AG20443 (cell line): ENCODE measurements at regions not wholly inside any gene's neighbourhood (a gene's known extent, or its start where the extent isn't known, plus 50 kb on each side); places are given as distances from the start of the nearest gene placed in this dataset.

Experiments
- DNase-seq: peaks from one replicate; pipeline ENCODE4 v3.0.0; 2012; ENCODE audit warnings: low spot score, mixed read lengths

DNA sequence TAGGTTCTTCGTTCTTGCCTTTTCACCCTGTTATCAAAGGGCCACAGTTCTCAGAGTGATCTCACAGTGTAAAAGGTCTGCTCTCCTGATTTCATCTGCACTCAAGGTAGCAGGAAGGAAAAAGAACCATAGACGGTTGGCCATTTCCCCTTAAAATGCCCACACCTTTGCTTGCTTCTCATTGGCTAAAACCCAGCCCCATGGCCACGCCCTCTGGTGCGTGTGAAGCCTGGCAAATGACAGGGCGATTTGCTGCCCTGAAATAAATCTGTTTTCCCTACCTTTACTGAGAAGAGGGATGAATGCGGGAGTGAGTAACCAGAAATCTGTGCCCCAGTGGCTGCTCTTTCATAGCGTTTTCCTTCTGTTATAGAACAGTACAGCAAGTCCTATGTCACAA lies 269.3 kb downstream of the POU4F1 start:
- no peak for DNase-seq

DNA sequence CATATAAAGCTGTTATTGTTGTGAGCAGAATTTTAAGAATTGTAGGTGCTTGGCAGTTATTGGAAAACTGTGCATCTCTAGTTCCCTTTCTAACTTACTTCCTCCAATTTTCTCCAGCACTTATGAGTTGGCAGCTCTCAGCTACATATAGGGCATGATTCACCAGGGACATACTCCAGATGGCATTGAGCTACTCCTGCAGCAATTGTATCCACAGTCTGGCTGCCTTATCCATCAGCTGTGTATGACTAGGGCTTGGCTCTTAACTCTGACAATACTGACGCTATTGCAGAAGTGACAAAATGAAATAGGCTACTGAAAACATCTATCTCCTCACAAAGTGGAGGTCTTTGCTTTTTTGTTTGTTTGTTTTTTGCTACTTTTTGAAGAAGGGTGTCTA lies 276.7 kb downstream of the POU4F1 start:
- no peak for DNase-seq

DNA sequence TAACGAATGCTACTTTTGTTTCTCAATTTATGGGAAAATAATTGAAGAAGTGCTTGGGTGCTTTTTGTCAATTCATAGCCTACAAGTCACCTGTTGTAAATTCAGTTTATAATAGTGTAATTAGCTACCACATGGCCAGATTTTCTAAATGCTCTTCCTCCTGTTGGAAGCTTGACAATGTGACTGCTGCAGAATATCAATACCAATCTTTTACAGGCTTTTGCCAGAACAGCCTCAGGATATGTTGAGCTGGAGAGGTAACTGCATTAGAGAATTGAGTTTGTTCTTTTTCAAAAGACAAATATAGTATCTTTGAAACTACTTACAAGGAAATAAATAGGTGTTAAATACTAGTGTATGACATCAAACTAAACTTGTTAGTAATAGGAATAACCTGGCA lies 277.8 kb downstream of the POU4F1 start:
- no peak for DNase-seq

DNA sequence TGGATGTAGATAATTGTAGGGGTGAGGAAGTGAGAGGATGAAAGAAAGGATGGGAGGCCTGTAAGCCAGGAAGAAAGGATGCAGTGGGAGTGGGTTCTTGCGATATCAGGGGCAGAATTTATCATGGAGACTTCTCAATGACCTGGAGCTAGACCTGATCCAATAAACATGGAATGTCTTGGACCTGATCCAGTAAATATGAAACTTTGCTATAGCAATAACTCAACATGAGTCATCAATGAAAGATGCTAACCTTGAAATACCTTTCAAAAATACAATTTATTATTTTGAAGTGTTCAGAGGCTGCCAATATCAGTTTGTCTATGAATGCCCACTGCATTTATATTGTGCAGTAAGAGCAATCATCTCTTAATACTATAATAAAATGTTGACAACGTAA lies 279.5 kb downstream of the POU4F1 start:
- no peak for DNase-seq

DNA sequence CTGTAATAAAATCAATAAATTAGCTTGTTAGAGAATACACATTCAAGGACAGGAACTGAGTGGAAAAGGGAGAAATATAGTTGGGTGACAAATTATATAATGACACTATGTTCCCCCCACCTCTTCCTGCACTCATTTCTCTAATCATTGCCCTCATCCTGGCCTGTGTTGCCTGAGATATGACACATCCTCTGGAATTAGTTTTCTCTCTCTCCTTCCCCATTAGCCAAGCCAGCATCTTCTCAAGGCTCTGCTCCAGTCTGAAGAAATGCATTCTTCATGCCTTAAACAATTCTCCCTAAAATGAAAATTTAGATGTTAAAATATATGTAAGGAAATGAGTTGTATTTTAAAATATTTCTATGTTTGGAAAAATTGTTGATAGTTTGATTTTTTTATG lies 280.3 kb downstream of the POU4F1 start:
- no peak for DNase-seq

DNA sequence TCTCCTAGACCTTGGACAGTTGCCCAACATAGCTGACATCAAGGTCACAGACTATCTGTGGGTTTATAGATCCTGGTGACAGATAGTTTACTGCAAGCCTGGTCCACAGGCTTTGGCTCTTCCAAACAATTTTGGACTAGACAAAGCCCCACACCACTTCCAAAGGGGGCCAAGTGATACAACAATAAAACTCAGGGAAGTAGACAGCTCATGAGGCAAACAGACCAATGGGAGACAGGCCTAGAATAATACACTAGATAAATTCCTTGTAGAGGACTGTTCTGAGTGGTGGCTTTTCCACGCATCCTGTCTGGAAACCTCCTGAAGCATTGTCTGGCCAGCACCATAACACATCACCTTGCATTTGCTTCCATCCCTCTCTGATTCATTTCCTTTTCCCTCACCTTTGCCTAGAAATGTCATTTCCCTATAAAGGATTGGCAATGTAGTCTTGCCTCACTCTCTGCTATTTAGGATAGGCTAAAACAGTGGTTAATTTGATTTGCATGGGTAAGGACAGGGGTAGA lies 284.2 kb downstream of the POU4F1 start:
- DNase-seq = no peak

DNA sequence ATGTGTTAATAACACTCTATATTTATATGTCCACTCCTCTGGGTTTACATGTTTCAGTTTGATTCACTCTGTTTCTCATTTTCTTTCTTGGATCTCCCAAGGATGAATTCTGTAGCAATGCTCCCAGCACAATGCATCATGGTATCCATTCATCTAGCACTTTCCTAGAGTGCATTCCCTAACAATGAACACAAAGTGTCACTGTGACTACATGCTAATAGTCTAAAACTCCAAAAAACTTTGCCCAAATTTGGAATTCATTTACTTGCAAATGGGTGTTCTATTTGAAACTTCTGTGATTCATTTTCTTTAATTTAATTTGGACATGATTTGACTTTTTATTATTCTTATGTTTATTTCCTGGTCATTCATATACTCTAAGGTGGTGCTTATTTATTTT lies 286.3 kb downstream of the POU4F1 start:
- peak; percentile 10 for DNase-seq

DNA sequence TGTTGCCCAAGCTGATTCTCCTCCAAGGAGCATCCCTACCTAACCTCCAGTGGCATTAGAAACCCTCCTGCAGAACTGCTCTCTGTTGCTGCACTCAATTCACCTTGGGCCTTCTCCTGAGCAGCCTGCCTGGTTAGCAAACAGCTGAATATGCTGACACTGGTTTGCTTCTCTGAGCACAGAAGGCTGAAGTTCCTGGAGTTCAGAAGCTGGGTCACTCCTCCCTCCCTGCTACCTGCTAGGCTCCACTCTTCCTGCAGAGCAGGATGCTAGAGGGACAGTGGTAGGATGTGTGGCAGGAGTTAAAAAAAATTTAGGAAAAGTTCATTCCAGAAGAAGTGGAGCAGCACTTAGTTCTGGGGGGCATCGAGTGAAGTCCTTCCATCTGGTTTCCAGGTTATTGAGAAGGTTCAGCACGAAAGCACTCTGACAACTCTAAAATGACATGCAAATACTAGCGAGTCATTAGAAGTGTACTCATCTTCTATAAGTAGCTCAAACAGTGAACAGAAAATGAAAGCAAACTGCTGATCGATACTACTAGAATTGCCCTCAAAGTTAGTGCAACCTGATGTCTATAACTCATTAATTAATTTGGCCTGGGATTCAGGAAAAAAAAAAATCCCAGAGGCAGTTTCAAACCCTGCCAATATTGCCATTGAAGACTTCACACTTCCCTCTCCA lies 293.7 kb downstream of the POU4F1 start:
- no peak for DNase-seq

DNA sequence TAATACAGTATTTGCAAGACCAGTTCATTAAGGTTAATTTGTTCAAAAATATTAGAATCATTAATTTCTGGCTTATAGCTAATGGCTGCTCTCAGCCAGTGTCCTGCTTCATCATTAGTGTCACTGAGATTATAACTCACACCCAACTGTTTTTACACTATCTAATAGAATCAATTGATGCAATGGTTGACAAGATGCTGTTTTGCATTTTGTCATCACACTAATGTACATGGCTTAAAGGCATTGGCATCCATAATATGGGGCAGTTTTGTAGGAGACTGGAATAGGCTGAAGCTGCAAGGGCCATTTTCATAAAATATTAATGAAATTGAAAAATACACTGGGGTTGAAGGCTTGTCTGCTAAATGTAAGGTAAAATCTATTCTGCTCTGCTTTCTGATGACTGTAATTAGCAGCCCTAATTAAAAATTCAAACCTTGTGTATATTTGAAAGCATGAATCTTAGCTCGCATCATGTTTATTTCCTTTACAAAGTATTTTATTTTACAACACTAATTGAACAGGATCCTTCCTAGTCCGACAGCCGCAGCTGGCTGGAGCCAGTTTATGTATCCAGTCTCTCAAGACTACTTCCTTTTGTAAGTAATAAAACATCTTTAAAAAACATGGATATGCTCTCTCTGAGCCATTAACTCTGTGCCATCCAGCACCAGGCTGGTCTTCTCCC lies 296.7 kb downstream of the POU4F1 start:
- no peak for DNase-seq

DNA sequence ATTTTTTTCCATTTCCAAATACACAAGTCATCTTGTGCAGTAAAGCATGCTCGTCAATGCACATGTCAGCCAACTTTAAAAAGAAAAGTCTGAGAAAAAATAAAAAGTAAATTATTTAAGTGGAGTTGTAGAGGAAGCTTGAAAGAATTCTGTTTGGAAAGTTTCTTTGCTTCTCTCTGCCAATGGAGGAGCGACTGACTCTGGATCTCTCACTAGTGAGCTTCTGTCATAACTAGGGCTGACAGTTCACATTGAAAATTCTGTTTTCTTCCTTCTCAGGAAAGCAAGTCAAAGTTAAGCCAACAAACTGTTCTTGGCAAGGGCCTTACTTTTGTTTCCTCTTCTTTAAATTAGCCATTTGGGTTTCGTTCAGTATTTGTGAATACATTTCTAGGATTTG lies 298.2 kb downstream of the POU4F1 start:
- DNase-seq = no peak

DNA sequence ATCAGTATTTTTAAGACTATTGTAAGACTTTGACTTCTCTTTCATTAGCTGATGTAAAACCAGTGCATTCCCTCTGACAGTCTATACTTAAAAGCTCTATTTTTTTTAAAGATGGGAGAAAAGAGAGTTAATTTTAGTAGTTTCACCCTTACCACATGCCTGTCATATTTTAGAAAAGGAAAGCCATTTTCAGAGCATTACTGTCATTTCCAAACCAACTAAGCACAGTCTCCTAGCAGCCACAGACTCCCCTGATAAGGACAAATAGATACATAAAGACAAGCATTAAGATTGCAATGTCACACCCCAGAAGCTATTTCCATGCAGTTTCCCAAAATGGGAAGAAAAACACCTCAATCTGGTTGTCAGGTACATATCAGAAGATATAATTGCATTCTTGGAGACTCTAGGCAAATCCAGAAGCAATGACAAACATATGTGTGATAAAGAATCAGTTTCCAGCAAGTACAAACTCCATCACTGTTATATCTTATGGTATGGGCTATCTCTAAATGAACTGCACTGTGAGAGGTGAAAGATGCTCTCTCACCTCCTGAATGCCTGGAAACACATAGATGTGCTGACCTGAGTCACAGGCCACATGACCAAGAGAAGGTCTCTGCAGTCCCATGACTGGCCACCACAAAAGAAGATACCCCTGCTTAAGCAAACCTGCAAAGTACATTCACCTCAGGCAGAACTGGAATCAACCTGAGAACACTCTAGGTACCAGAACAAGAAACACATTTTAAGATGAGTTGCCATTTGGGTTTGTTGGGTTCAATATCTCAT lies 303.3 kb downstream of the POU4F1 start:
- DNase-seq = no peak

DNA sequence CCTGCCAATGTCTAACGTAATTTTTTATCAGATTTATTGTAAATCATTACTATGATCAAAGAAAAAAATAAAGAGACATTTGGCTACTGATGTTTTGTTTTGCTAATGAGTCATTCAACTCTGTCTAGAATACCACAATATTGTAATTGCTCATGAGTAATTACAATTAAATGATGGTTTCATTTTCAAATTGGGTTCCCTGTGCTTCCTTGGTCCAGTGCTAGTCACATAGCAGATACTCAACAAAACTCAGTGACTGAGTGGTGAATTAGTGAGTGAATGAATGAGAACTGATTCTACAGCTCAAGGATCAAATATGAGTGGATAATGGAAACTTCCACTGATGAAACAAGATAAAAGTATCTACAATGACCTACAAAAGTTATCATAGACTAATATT lies 304.7 kb downstream of the POU4F1 start:
- DNase-seq = no peak

DNA sequence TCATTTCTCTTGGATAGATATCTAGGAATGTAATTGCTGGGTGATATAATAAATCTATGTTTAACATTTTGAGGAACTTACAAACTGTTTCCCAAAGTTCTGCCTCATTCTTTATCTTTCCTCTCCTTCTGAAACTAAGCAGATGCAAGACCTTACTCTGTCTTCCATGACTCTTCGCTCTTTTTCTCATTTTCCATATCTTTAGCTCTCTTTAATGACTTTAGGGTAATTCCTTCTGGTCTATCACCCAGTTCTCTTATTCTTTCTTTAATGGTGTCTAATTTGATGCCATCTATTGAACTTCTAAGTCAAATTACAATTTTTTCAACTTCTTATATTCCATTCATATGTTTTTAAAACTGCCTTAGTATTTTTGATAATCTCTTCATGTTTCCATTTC lies 316.6 kb downstream of the POU4F1 start:
- DNase-seq = no peak

DNA sequence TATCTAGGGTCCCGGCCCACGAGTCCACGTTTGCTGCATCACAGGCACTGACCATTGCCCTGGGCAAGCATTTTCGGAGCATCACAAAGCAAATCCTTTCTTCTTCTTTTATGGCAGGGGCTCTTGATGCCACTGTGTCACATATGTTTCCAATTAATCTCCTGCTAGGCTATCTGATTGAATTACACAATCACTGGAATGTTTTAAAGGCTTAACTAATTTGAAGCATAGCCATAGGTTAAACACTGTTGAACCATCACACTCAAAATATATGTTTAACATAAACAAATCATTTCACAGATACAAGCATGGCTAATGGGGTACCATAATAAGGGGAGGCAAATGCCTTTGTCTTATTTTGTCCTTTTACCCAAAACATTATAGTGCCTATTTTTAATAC lies 338.3 kb downstream of the POU4F1 start:
- no peak for DNase-seq

DNA sequence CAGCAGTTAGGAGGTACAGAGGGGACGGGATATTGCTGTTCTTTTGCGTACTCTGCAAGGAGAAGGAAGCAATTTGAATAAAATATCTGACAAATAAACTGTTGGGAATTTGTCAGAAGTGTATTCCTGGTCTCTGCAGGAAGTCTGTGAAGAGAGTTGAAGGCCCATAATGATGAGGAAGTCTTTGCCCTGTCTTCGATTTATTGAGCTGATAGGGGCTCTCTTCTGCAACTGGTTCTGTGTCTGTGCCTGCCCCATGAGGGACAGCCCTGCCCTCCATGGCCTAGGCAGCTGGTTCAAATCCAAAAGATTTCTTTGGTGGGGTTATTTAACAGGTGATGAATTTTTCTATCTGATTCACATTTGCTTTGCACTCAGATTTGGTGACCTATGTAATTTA lies 339.7 kb upstream of the EDNRB start:
- no peak for DNase-seq

DNA sequence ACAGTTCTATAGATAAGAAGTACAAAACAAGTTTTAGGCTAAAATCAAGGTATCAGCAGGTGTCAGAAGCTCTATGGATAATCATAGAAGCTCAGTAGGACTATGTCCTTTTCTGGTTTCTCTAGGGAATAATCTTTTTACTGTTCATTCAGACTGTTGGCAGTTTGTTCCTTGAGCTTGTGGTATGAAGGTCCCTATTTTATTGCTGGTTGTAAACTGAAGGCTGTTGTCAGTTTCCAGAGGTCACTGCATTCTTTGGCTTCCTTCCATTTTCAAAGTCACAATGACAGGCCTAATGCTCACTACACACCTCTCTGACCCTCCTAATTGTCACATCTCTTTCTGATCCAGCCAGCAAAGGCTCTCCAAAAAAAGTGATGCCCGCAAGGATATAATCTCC lies 337.9 kb upstream of the EDNRB start:
- DNase-seq = no peak

DNA sequence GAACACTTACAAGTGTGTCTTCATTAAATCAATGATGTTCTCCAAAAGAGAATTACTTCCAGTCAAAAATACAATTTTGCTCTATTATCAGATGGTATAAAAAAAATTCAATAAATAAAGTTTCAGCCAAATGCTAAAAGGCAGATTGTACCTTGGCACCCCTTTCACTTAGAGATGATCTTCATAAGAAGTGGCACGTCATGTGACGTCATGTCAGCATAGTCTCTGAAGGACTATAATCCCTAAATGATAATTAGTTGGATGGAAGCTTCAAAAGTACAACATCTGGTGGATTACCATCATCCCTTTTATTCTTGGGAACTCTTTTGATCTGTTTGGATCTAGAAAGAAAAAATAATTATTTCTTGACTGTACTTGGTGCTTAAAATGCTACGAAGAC lies 335.5 kb upstream of the EDNRB start:
- DNase-seq = no peak

DNA sequence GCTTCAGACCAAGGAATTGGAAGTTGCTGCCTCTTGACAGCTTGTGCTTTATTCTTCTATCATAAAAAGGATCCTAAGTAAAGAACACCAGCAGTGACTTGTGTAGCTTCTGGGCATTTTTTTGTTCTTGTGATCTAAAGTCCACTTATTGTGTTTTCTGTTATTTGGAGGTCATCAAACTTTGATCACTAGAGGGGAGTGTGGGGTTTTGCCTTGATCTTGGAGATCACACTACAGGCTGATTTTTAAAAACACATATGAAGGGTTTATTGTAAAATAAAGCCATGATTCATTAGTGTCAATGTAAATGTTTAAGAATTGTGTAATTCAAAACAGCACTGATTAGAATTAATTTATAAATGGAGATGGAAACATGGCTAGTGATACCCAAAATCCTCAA lies 328.7 kb upstream of the EDNRB start:
- DNase-seq = no peak

DNA sequence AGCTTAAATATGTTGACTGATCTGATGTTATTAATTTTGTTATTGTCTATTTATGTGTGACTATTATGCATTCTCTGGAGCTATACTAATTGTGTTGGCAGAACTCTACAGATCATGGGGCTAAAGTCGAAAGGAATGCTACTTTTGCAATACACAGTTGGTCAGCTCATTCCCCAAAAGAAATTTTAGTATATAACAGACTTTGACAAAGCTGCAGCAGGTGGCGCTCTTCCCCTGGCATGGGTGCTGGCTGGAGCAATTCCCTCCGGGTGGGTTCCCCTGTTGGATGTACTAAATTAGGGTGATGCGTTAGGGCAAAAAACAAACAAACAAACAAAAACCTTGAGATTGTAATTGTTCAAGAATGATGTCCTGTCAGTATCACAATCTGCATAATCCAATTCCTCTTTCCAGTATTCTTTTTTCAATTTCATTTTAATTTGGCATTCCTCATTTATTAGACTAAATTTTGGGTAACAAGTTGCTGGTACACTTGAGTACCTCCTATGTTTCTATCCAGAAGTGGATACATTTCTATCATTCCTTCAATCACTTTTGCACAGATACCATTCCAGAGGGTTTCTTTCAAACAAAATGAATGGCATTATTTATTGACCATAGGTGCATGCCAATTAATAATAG lies 322.8 kb upstream of the EDNRB start:
- DNase-seq = peak; percentile 63

DNA sequence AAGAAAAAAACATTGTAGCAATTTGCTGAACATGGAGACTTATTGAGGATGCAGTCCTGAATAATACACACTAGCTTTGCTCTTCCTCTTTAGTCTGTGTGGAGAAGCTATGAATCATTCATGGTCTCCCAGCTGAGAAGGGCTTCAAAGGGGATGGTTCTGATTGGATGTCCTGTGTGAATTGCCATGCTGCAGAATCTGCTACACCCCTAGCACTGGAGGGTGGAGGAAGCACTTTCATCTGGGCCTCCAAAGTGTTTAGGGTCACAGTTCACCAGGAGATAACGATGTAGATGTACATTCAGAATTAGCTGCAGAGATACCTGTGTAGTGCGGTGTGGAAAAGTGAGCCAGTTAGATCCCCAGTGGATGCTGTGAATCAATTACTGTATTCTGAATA lies 321.1 kb upstream of the EDNRB start:
- peak; percentile 5 for DNase-seq

DNA sequence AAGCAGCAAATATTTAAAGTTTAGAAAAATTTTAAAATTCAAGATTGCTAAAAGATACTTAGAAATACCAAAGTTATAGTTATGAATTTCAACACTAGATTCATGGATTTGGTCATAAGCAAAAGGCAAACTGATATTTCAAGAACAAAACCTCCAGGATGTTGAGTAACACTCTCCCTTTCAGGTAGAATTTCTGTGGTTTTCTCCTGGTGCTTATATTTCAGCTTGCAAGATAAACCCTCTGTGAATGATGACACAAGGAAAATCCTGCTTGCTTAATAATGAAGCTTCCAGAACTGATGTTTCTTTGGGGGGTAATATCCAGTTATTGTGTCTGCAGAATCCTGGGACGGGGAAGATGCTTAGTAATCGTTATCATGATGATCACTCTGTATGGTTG lies 320.3 kb upstream of the EDNRB start:
- DNase-seq = no peak

DNA sequence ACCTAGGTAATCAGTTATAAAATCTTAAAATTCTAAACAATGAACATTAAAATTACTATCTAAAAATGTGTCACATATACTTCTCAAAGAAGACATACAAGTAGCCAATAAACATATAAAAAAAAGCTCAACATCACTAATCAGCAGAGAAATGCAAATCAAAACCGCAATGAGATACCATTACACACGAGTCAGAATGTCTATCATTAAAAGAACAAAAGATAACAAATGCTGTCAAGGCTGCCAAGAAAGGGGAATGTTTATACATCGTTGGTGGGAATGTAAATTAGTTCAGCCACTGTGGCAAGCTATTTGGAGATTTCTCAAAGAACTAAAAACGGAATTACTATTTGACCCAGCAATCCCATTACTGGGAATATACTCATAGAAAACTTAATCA lies 310.3 kb upstream of the EDNRB start:
- DNase-seq = no peak

DNA sequence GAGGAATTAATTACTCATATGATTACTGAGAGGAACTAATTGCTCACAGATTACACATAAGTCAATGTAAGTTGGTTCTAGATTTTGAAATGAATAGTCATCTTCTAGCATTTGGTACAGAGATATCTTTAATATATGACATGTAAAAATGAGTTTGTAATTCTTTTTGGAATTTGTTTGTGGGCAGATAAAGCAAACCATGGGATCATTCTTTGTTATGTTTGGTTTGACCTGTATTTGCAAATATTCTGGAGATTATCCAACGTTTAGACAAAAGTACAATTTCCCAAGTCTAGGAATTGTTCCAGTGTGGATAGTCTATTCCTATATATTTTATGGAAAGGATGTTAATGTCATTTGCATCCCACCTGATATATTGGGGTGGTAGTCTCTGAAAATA lies 309.6 kb upstream of the EDNRB start:
- no peak for DNase-seq
